Ovary (tissue), 7 donors: ENCODE measurements at regions not wholly inside any gene's neighbourhood (a gene's known extent, or its start where the extent isn't known, plus 50 kb on each side); places are given as distances from the start of the nearest gene placed in this dataset.

Experiments used
- DNase-seq, 5 donors: peaks; one replicate each; pipeline ENCODE4 v3.0.0-alpha.2; 2019 to 2020
- H3K27ac ChIP-seq, 2 donors: fragments of 200-600 bp; one replicate each; pipeline versions ENCODE4 v1.5.1 to v1.8.0; 2019 to 2022
- H3K27me3 ChIP-seq: fragments of 200-600 bp; one replicate; pipeline ENCODE4 v1.8.0; 2022
- H3K36me3 ChIP-seq: fragments of 200-600 bp; sonication (generic); one replicate; pipeline ENCODE4 v1.5.1; 2019
- H3K4me1 ChIP-seq: one replicate; pipeline ENCODE4 v1.8.1; 2013; ENCODE audit warnings: mild to moderate bottlenecking, moderate library complexity; ENCODE audit not compliant: insufficient read depth
- H3K4me3 ChIP-seq: fragments of 200-600 bp; sonication (generic); one replicate; pipeline ENCODE4 v1.5.1; 2017
- H3K9me3 ChIP-seq, 2 donors: fragments of 200-600 bp in 1 of 2; sonication (generic) in 1 of 2; one replicate each; pipeline versions ENCODE4 v1.5.1 to v1.8.1; 2013 to 2019; ENCODE audit warnings: mild to moderate bottlenecking in 1 of 2, moderate library complexity in 1 of 2
- EP300 ChIP-seq: sonication (generic); formaldehyde crosslinking; IDR thresholded peaks from one replicate; pipeline ENCODE4 v1.6.1; 2017; ENCODE audit warnings: antibody characterized with exemption
- POLR2A ChIP-seq: fragments of 450-650 bp; IDR thresholded peaks from one replicate; pipeline ENCODE4 v1.6.1; 2017; ENCODE audit warnings: antibody characterized with exemption, mild to moderate bottlenecking, moderate library complexity
- WGBS, 3 donors: extraction: QIAGEN DNeasy Blood & Tissue Kit in 1 of 3; methylation state at CpG; one replicate each; pipeline versions ENCODE4 v1.1.5 to v1.1.7; 2013 to 2017; 5-methylcytosine and 5-hydroxymethylcytosine counted together
- intact Hi-C, 4 donors: fragments of 100-400 bp; cut with DNase I; formaldehyde crosslinking; loops; one replicate each; pipeline versions ENCODE4 v1.11.0 to v1.15.1; 2022 to 2023
- TF ChIP-seq, protein P1 (sequence below), 3 donors: fragments of 450-650 bp in 2 of 3; fragments of 200-600 bp in 1 of 3; IDR thresholded peaks; one replicate each; pipeline versions ENCODE4 v1.5.1 to v1.8.0; 2016 to 2022; ENCODE audit warnings: antibody characterized with exemption in 3 of 3, mild to moderate bottlenecking in 1 of 3
- donor health status: DM: no; HTN: no; CAD: no; lungs with moderate emphysema.
- donor health status: DM: no; HTN: no; CAD: no.
- donor health status: Bipolar disorder and iron deficiency.
- donor health status: DM: no; HTN: no; CAD: no.
- donor health status: DM: yes; HTN: yes; CAD: no.

- TF ChIP-seq POLR2A: no peak
- TF ChIP-seq, protein P1, sequence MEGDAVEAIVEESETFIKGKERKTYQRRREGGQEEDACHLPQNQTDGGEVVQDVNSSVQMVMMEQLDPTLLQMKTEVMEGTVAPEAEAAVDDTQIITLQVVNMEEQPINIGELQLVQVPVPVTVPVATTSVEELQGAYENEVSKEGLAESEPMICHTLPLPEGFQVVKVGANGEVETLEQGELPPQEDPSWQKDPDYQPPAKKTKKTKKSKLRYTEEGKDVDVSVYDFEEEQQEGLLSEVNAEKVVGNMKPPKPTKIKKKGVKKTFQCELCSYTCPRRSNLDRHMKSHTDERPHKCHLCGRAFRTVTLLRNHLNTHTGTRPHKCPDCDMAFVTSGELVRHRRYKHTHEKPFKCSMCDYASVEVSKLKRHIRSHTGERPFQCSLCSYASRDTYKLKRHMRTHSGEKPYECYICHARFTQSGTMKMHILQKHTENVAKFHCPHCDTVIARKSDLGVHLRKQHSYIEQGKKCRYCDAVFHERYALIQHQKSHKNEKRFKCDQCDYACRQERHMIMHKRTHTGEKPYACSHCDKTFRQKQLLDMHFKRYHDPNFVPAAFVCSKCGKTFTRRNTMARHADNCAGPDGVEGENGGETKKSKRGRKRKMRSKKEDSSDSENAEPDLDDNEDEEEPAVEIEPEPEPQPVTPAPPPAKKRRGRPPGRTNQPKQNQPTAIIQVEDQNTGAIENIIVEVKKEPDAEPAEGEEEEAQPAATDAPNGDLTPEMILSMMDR (IDR thresholded peaks at IDR 0.05): no peak
- TF ChIP-seq EP300: no peak
- Histone ChIP-seq H3K9me3 (no peaks in the 10 kb centered on the region), H3K27me3 (no peaks in the 10 kb centered on the region), H3K4me1 (no peaks in the 10 kb centered on the region), H3K4me3 (no peak overlapping the region), H3K36me3 (no peaks in the 10 kb centered on the region), H3K27ac (no peak overlapping the region)
- 44 to 47% (median 44%) methylated on average over 5 of the region's 5 CpGs for WGBS, 3 donors
- intact Hi-C loops: no loop called here
- no peak for DNase-seq
Measured at GRCh38 chr4:12926189-12927066, 557.7 kb downstream of the RAB28 start.

- no peak for DNase-seq
- intact Hi-C loops: no loop called here
- WGBS, 3 donors: 82 to 91% (median 87%) methylated on average over 2 of the region's 2 CpGs
- no peak overlapping the region for H3K27ac ChIP-seq
- H3K36me3 ChIP-seq: no peaks in the 10 kb centered on the region
- H3K4me1 ChIP-seq: no peaks in the 10 kb centered on the region
- no peak overlapping the region for H3K4me3 ChIP-seq
- TF ChIP-seq EP300 (no peak), POLR2A (no peak)
- TF ChIP-seq, protein P1 (IDR thresholded peaks at IDR 0.05): no peak
- H3K27me3 ChIP-seq: no peaks in the 10 kb centered on the region
- H3K9me3 ChIP-seq: no peaks in the 10 kb centered on the region
Measured at GRCh38 chr4:12924728-12925320, 559.3 kb downstream of the RAB28 start.

GRCh38 chr4:12924253-12924652, 559.9 kb downstream of the RAB28 start:
- DNase-seq: no peak
- Histone ChIP-seq H3K36me3 (no peaks in the 10 kb centered on the region), H3K4me3 (no peak overlapping the region), H3K27ac (no peak overlapping the region), H3K9me3 (no peaks in the 10 kb centered on the region), H3K4me1 (no peaks in the 10 kb centered on the region), H3K27me3 (no peaks in the 10 kb centered on the region)
- TF ChIP-seq, protein P1 (IDR thresholded peaks at IDR 0.05): no peak
- TF ChIP-seq POLR2A (no peak), EP300 (no peak)
- intact Hi-C loops: no loop called here
- 80 to 88% (median 82%) methylated on average over 4 of the region's 4 CpGs for WGBS, 3 donors

GRCh38 chr4:12912896-12913418, 571.2 kb downstream of the RAB28 start:
- no peak overlapping the region for H3K4me3 ChIP-seq
- no peaks in the 10 kb centered on the region for H3K9me3 ChIP-seq
- H3K4me1 ChIP-seq: no peaks in the 10 kb centered on the region
- TF ChIP-seq POLR2A: no peak
- no peak for TF ChIP-seq EP300
- TF ChIP-seq, protein P1 (IDR thresholded peaks at IDR 0.05): no peak
- no peaks in the 10 kb centered on the region for H3K36me3 ChIP-seq
- 64 to 85% (median 77%) methylated on average over 2 of the region's 2 CpGs for WGBS, 3 donors
- DNase-seq: no peak
- intact Hi-C loops: no loop called here
- no peak overlapping the region for H3K27ac ChIP-seq
- no peaks in the 10 kb centered on the region for H3K27me3 ChIP-seq
